ENCODE measurements at regions not wholly inside any gene's neighbourhood (a gene's known extent, or its start where the extent isn't known, plus 50 kb on each side); places are given as distances from the start of the nearest gene placed in this dataset.

DNA sequence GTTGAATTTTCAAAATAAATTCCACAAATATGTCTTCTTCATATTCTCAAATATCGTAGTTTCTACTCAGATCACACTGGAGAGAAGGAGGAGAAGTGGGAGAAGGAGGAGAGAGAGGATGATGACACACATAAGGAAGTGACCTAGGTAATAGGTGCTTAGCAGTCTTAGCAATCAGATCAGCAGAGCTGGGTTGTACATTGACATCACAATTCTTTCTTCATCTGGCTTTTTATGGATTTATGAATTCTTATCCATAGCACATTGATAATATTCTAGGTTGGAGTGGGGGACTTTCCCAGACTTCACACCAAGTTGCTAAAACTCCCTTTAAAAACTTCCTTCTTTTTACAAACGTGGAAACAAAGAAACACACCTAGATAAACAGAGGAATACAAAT, 86.9 kb downstream of the FGF9 start:
- Histone ChIP-seq H3K9me3 (ENCODE audit: control insufficient read depth in 1 of 2, low read length in 2 of 2) (no peaks in the 10 kb centered on the region), H3K27me3 (ENCODE audit: control insufficient read depth in 1 of 2, insufficient read depth in 2 of 2, low read length in 2 of 2) (no peaks in the 10 kb centered on the region), H3K4me1 (ENCODE audit: control insufficient read depth in 1 of 2, insufficient read depth in 2 of 2, low read length in 2 of 2) (peaks cover 6 to 9% of the 10 kb centered on the region in 2 donors), H3K27ac (ENCODE audit: low read depth, low read length) (no peak overlapping the region), H3K9ac (ENCODE audit: low read depth in 1 of 2, low read length in 2 of 2) (no peak overlapping the region), H3K4me3 (ENCODE audit: low read depth in 1 of 2, low read length in 2 of 2) (no peak overlapping the region), H3K36me3 (ENCODE audit: control insufficient read depth in 1 of 2, insufficient read depth in 2 of 2, low read length in 2 of 2) (no peaks in the 10 kb centered on the region)

DNA sequence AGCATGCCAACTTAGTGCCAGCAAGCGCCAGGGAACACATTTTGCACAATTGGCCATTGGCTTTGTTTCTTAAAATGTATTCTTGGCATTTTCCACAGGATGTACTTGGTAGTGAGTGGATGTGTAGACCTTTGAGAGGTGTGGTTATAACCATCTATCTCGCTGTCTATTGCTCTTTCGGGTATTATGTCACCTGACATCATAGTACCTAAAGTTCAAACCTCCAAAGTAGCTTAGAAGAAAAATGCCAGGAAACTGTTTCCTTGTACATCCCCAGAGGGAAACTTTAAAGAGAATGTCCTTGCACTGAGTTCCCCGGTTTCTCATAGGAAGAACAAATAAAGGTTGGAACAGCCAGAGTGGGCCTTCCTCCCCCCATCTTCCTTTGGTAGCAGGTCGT, 87.6 kb downstream of the FGF9 start:
- no peak overlapping the region for H3K4me3 ChIP-seq (ENCODE audit: low read depth in 1 of 2, low read length in 2 of 2)
- peaks cover 4 to 6% of the 10 kb centered on the region in 2 donors for H3K4me1 ChIP-seq (ENCODE audit: control insufficient read depth in 1 of 2, insufficient read depth in 2 of 2, low read length in 2 of 2)
- no peak overlapping the region for H3K9ac ChIP-seq (ENCODE audit: low read depth in 1 of 2, low read length in 2 of 2)
- no peaks in the 10 kb centered on the region for H3K27me3 ChIP-seq (ENCODE audit: control insufficient read depth in 1 of 2, insufficient read depth in 2 of 2, low read length in 2 of 2)
- no peaks in the 10 kb centered on the region for H3K9me3 ChIP-seq (ENCODE audit: control insufficient read depth in 1 of 2, low read length in 2 of 2)
- no peak overlapping the region for H3K27ac ChIP-seq (ENCODE audit: low read depth, low read length)
- no peaks in the 10 kb centered on the region for H3K36me3 ChIP-seq (ENCODE audit: control insufficient read depth in 1 of 2, insufficient read depth in 2 of 2, low read length in 2 of 2)

DNA sequence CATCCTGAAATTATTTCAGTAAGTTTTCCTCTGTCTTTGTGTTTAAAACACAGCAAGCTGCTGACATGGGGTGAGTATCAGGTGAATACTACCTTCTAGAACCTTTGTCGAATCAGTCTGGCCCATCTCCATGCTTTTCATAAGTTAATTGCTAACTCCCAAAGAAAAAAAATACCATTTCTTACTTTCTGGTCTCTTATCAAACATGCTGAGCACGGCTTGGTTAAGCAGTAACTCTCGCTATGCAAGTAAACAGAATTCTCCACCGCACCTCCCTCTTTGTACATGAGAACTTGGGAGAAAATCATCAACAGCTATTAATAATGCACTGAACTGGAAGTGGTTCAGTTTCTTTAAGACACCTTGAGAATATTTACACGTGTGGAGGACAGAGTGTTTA, 88.6 kb downstream of the FGF9 start:
- H3K4me3 ChIP-seq (ENCODE audit: low read depth in 1 of 2, low read length in 2 of 2) = no peak overlapping the region
- no peaks in the 10 kb centered on the region for H3K9me3 ChIP-seq (ENCODE audit: control insufficient read depth in 1 of 2, low read length in 2 of 2)
- H3K27me3 ChIP-seq (ENCODE audit: control insufficient read depth in 1 of 2, insufficient read depth in 2 of 2, low read length in 2 of 2) = no peaks in the 10 kb centered on the region
- H3K36me3 ChIP-seq (ENCODE audit: control insufficient read depth in 1 of 2, insufficient read depth in 2 of 2, low read length in 2 of 2) = no peaks in the 10 kb centered on the region
- no peak overlapping the region for H3K9ac ChIP-seq (ENCODE audit: low read depth in 1 of 2, low read length in 2 of 2)
- H3K4me1 ChIP-seq (ENCODE audit: control insufficient read depth in 1 of 2, insufficient read depth in 2 of 2, low read length in 2 of 2) = peaks cover 4 to 6% of the 10 kb centered on the region in 2 donors
- no peak overlapping the region for H3K27ac ChIP-seq (ENCODE audit: low read depth, low read length)

DNA sequence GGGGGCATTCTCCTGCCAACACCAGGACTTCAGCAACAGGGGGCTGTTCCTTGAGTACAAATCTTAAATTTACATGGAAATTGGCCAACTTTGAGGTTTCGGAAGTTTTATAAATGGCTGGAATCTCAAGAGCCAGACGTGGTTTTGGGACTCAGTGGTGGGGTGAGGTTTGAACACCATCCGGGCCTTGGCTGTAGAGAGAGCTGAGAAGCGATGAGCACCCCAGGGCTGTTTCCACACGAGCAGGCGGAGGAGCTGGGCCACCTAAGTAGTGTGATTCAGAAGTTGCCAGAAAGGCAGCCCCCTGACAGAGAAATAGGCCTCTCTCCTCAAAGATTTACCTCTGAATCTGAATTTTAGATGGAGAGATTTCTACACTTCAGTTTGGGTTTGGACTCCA, 89.0 kb downstream of the FGF9 start:
- H3K27ac ChIP-seq (ENCODE audit: low read depth, low read length) = no peak overlapping the region
- no peaks in the 10 kb centered on the region for H3K36me3 ChIP-seq (ENCODE audit: control insufficient read depth in 1 of 2, insufficient read depth in 2 of 2, low read length in 2 of 2)
- H3K9ac ChIP-seq (ENCODE audit: low read depth in 1 of 2, low read length in 2 of 2) = no peak overlapping the region

DNA sequence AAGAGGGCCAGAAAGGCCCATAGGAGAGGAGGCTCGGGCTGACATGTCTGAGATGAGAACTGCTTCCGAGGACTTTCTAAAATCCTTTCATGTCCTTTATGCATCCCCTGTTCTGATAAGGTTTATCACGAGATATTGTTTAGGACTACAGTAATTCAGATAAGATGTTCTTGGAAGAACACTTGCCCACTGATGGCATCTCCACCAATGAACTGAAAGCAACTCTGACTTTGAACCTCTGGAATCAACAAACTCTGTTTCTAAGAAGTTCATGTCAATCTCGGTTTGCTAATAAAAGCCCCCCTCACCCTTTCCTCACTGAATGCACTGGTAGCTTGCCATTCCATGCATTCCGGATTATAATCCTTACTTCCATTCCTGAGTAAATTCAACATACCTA, 90.9 kb downstream of the FGF9 start:
- no peak overlapping the region for H3K9ac ChIP-seq (ENCODE audit: low read depth in 1 of 2, low read length in 2 of 2)
- H3K27ac ChIP-seq (ENCODE audit: low read depth, low read length) = no peak overlapping the region
- peaks cover 4 to 6% of the 10 kb centered on the region in 2 donors for H3K4me1 ChIP-seq (ENCODE audit: control insufficient read depth in 1 of 2, insufficient read depth in 2 of 2, low read length in 2 of 2)
- no peaks in the 10 kb centered on the region for H3K36me3 ChIP-seq (ENCODE audit: control insufficient read depth in 1 of 2, insufficient read depth in 2 of 2, low read length in 2 of 2)
- no peak overlapping the region for H3K4me3 ChIP-seq (ENCODE audit: low read depth in 1 of 2, low read length in 2 of 2)
- no peaks in the 10 kb centered on the region for H3K9me3 ChIP-seq (ENCODE audit: control insufficient read depth in 1 of 2, low read length in 2 of 2)
- H3K27me3 ChIP-seq (ENCODE audit: control insufficient read depth in 1 of 2, insufficient read depth in 2 of 2, low read length in 2 of 2) = no peaks in the 10 kb centered on the region

More for the DNA sequence above, 89.0 kb downstream of the FGF9 start:
- H3K27me3 ChIP-seq (ENCODE audit: control insufficient read depth in 1 of 2, insufficient read depth in 2 of 2, low read length in 2 of 2) = no peaks in the 10 kb centered on the region
- H3K9me3 ChIP-seq (ENCODE audit: control insufficient read depth in 1 of 2, low read length in 2 of 2) = no peaks in the 10 kb centered on the region
- H3K4me1 ChIP-seq (ENCODE audit: control insufficient read depth in 1 of 2, insufficient read depth in 2 of 2, low read length in 2 of 2) = peaks cover 4 to 6% of the 10 kb centered on the region in 2 donors
- H3K4me3 ChIP-seq (ENCODE audit: low read depth in 1 of 2, low read length in 2 of 2) = no peak overlapping the region

DNA sequence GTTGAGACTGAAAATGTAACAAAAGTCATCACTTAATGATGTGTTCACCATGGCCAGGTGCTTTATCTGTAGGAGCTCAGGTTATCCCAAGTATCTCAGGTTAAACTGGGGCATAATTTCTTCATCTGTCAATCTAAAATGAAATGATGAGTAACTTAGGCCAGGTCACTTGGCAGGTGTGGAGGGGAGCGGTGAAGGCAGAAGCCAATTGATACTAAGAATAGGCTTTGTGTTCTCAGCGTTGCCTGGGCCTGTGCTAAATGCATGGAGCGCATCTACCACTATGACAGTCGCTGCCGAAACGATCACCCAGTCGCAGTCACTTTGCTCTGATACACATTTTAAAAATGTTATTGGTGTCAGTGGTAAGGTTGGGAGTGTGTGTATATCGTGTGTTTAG, 91.6 kb downstream of the FGF9 start:
- no peaks in the 10 kb centered on the region for H3K36me3 ChIP-seq (ENCODE audit: control insufficient read depth in 1 of 2, insufficient read depth in 2 of 2, low read length in 2 of 2)
- H3K9ac ChIP-seq (ENCODE audit: low read depth in 1 of 2, low read length in 2 of 2) = no peak overlapping the region
- H3K4me3 ChIP-seq (ENCODE audit: low read depth in 1 of 2, low read length in 2 of 2) = no peak overlapping the region
- peaks cover 4 to 6% of the 10 kb centered on the region in 2 donors for H3K4me1 ChIP-seq (ENCODE audit: control insufficient read depth in 1 of 2, insufficient read depth in 2 of 2, low read length in 2 of 2)
- H3K9me3 ChIP-seq (ENCODE audit: control insufficient read depth in 1 of 2, low read length in 2 of 2) = no peaks in the 10 kb centered on the region
- H3K27me3 ChIP-seq (ENCODE audit: control insufficient read depth in 1 of 2, insufficient read depth in 2 of 2, low read length in 2 of 2) = no peaks in the 10 kb centered on the region
- H3K27ac ChIP-seq (ENCODE audit: low read depth, low read length) = no peak overlapping the region

DNA sequence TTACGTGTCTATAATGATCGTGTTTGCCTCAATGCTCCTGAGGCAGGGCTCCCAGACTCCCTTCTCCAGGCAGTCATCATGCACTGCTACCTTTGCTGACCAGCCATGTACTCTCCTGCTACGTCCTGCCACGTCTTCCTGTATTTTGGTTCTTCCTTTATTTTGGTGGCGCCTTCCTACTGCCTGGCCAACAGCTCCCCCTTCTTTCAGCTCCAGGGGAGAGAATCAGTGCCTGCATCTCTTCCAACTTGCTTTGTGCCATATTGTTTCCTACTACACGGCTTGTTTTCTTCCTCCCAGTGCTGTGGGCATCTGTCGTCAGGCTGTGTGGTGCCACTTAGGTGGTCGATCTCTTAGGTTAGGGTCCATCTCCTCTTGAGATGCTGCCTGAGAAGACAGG, 96.2 kb downstream of the FGF9 start:
- Histone ChIP-seq H3K36me3 (ENCODE audit: control insufficient read depth in 1 of 2, insufficient read depth in 2 of 2, low read length in 2 of 2) (no peaks in the 10 kb centered on the region), H3K4me1 (ENCODE audit: control insufficient read depth in 1 of 2, insufficient read depth in 2 of 2, low read length in 2 of 2) (peaks cover 0 to 3% of the 10 kb centered on the region in 2 donors), H3K27me3 (ENCODE audit: control insufficient read depth in 1 of 2, insufficient read depth in 2 of 2, low read length in 2 of 2) (no peaks in the 10 kb centered on the region), H3K9ac (ENCODE audit: low read depth in 1 of 2, low read length in 2 of 2) (no peak overlapping the region), H3K27ac (ENCODE audit: low read depth, low read length) (no peak overlapping the region), H3K4me3 (ENCODE audit: low read depth in 1 of 2, low read length in 2 of 2) (no peak overlapping the region), H3K9me3 (ENCODE audit: control insufficient read depth in 1 of 2, low read length in 2 of 2) (peaks cover 0 to 3% of the 10 kb centered on the region in 2 donors)

DNA sequence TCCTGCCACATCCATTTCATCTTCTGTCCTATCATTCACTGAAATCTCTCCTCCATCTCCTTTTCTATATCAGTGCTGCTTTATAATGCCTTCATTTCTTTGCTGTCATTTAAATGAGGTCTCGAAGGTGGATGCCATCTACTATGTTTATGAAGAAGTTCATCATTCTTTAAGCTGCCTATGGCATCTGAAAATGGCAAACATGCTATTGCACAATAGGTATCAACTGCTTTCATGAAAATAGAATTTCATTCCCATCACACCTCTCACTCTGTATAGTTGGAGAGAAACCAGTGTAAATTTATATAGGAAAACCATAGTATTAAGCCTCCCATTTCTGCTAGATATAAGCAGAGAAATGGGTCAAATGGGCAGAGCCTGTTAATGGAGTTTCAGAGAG, 100.2 kb downstream of the FGF9 start:
- no peak overlapping the region for H3K27ac ChIP-seq (ENCODE audit: low read depth, low read length)
- no peak overlapping the region for H3K9ac ChIP-seq (ENCODE audit: low read depth in 1 of 2, low read length in 2 of 2)
- H3K36me3 ChIP-seq (ENCODE audit: control insufficient read depth in 1 of 2, insufficient read depth in 2 of 2, low read length in 2 of 2) = no peaks in the 10 kb centered on the region
- H3K4me3 ChIP-seq (ENCODE audit: low read depth in 1 of 2, low read length in 2 of 2) = no peak overlapping the region
- no peaks in the 10 kb centered on the region for H3K27me3 ChIP-seq (ENCODE audit: control insufficient read depth in 1 of 2, insufficient read depth in 2 of 2, low read length in 2 of 2)
- no peaks in the 10 kb centered on the region for H3K4me1 ChIP-seq (ENCODE audit: control insufficient read depth in 1 of 2, insufficient read depth in 2 of 2, low read length in 2 of 2)
- peaks cover 0 to 3% of the 10 kb centered on the region in 2 donors for H3K9me3 ChIP-seq (ENCODE audit: control insufficient read depth in 1 of 2, low read length in 2 of 2)

DNA sequence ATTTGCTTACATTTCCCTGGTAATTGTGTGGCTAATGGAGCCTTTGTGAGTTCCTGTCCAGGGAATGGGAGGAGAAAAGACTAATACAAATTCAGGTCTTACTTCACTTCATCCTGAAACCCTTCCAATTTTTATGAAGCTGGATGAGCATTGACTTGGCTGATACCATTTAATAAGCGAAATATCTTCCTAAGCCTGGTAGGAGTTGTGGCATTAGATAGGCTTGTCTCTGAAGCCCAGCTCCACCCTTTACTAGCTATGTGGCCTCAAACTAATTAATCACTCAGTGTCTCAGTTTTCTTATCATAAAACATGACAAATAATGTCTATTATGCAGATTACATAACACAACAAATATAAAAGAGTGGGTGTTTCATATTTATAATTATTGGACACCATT, 106.3 kb downstream of the FGF9 start:
- H3K9me3 ChIP-seq (ENCODE audit: control insufficient read depth in 1 of 2, low read length in 2 of 2) = peaks cover 0 to 2% of the 10 kb centered on the region in 2 donors
- no peak overlapping the region for H3K4me3 ChIP-seq (ENCODE audit: low read depth in 1 of 2, low read length in 2 of 2)
- no peaks in the 10 kb centered on the region for H3K36me3 ChIP-seq (ENCODE audit: control insufficient read depth in 1 of 2, insufficient read depth in 2 of 2, low read length in 2 of 2)
- peaks cover 0 to 3% of the 10 kb centered on the region in 2 donors for H3K4me1 ChIP-seq (ENCODE audit: control insufficient read depth in 1 of 2, insufficient read depth in 2 of 2, low read length in 2 of 2)
- no peak overlapping the region for H3K27ac ChIP-seq (ENCODE audit: low read depth, low read length)
- H3K9ac ChIP-seq (ENCODE audit: low read depth in 1 of 2, low read length in 2 of 2) = no peak overlapping the region
- no peaks in the 10 kb centered on the region for H3K27me3 ChIP-seq (ENCODE audit: control insufficient read depth in 1 of 2, insufficient read depth in 2 of 2, low read length in 2 of 2)

DNA sequence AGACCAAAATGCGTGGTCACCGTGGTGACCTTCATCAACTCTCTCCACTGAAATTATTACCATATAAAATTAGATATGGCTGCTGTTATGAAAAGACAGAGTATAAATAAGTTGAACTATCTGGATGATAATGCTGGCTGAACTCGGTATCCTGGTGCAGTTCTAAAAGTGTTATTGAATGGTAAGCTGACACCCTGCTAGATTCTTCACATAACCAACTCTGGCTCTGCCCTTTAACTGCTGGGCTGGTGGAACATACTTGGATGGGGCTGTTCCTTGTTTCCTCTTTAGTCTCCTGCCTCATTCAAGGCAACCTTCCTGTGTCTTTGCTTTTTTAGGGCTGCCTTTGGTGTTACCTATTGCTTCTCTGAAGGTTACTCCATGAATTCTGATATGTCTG, 106.9 kb downstream of the FGF9 start:
- H3K4me3 ChIP-seq (ENCODE audit: low read depth in 1 of 2, low read length in 2 of 2) = no peak overlapping the region
- H3K9me3 ChIP-seq (ENCODE audit: control insufficient read depth in 1 of 2, low read length in 2 of 2) = peaks cover 0 to 2% of the 10 kb centered on the region in 2 donors
- H3K27me3 ChIP-seq (ENCODE audit: control insufficient read depth in 1 of 2, insufficient read depth in 2 of 2, low read length in 2 of 2) = no peaks in the 10 kb centered on the region
- peaks cover 0 to 8% of the 10 kb centered on the region in 2 donors for H3K4me1 ChIP-seq (ENCODE audit: control insufficient read depth in 1 of 2, insufficient read depth in 2 of 2, low read length in 2 of 2)
- H3K27ac ChIP-seq (ENCODE audit: low read depth, low read length) = no peak overlapping the region
- no peak overlapping the region for H3K9ac ChIP-seq (ENCODE audit: low read depth in 1 of 2, low read length in 2 of 2)
- no peaks in the 10 kb centered on the region for H3K36me3 ChIP-seq (ENCODE audit: control insufficient read depth in 1 of 2, insufficient read depth in 2 of 2, low read length in 2 of 2)

DNA sequence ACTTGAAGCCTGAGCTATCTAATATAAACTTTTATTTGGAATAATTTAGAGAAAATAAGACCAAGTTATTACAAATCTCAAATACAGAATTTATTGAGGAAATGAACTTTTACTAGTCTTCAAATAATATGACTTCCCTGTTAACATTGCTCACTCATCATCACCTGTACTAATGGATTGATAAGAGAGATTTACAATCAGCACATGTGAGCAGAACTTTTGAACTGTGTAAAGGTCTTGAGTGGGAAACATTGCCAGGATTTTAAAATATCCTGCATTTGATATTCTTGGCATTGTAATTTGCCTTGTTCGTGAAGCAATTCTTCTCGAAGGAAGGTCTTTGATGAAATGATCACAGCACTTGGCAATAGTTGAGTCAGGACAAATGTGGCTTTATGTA, 111.9 kb downstream of the FGF9 start:
- Histone ChIP-seq H3K9me3 (ENCODE audit: control insufficient read depth in 1 of 2, low read length in 2 of 2) (peaks cover 0 to 2% of the 10 kb centered on the region in 2 donors), H3K9ac (ENCODE audit: low read depth in 1 of 2, low read length in 2 of 2) (no peak overlapping the region), H3K4me3 (ENCODE audit: low read depth in 1 of 2, low read length in 2 of 2) (no peak overlapping the region), H3K36me3 (ENCODE audit: control insufficient read depth in 1 of 2, insufficient read depth in 2 of 2, low read length in 2 of 2) (no peaks in the 10 kb centered on the region), H3K27me3 (ENCODE audit: control insufficient read depth in 1 of 2, insufficient read depth in 2 of 2, low read length in 2 of 2) (no peaks in the 10 kb centered on the region), H3K27ac (ENCODE audit: low read depth, low read length) (no peak overlapping the region), H3K4me1 (ENCODE audit: control insufficient read depth in 1 of 2, insufficient read depth in 2 of 2, low read length in 2 of 2) (peaks cover 0 to 12% of the 10 kb centered on the region in 2 donors)

All from duodenal mucosa (tissue), 2 donors.